ENCODE measurements at regions not wholly inside any gene's neighbourhood (a gene's known extent, or its start where the extent isn't known, plus 50 kb on each side); places are given as distances from the start of the nearest gene placed in this dataset.

DNA sequence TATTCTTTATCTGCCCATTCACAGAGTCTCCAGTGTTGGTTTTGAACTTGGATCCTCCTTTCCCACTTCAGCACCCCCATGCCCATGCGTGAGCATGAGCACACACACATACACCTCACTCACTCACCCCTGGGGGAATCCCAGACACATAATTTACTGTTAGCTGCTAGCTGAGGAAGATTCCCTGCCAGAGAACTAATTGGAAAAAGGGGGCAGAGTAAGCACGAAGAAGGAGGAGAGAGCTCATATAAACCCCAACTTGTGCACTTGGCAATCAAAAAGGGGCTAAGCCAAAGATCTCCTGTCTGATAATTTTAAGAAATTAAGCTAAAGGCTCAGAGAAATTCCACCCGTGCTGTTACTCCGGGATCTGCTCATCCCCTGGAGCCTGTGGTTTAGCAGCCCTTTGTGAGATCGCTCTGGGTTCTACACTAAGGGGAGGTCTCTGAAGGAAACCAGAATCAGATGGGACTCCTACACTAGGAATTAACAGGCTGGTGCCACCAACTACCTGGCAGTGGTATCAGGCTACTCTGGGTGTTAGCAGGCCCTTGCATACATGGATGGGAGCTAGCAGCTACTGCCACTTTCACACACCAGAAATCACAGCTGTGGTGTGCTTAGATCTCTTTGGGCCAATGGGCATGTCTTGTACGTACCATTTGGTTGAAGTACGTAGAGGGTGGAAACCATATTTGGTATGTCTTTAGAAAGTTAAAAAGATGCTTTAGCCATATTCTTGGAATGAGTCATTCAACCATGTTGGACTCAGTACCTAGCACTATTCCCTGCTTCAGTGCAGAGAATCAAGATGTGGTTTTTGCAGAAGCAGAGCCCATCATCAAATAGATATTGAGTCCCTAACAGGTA, 95.6 kb upstream of the SLC14A2 start:
- TF ChIP-seq EZH2 (IDR thresholded peaks at IDR 0.05) (no peak), POLR2AphosphoS5 (IDR thresholded peaks at IDR 0.05; ENCODE audit: borderline replicate concordance, low read depth, low read length) (no peak), FOXP2 (optimal IDR thresholded peaks at IDR 0.05; ENCODE audit: control extremely low read depth, extremely low read length, insufficient read depth) (no peak)
